NCI-H1436 (cell line): ENCODE measurements at regions not wholly inside any gene's neighbourhood (a gene's known extent, or its start where the extent isn't known, plus 50 kb on each side); places are given as distances from the start of the nearest gene placed in this dataset.

Experiments
- DNase-seq: peaks from one replicate; lab custom pipeline; 2025; lab: John Stamatoyannopoulos, UW

- no peak for DNase-seq
Measured at GRCh38 chr3:120544361-120544760, 51.8 kb upstream of the NDUFB4 start.

GRCh38 chr3:120536642-120537041 lies 59.5 kb upstream of the NDUFB4 start:
- no peak for DNase-seq

DNA sequence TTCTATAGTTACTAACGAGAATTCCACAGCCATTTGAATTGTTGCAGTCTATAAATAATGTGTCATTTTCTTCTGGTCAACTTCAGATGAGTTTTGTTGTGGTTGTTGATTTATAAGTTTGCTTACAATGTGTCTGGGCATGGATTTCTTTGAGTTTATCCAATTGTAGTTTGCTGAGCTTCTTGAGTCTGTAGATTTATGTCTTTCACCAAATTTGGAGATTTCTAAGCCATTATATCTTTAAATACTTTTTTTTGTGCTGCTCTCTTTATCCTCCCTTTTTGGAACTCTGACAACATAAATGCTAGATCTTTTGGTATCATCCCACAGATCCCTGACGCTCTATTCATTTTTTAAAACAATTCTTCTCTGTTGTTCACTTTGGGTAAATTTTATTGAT lies 63.2 kb upstream of the NDUFB4 start:
- DNase-seq: no peak

DNA sequence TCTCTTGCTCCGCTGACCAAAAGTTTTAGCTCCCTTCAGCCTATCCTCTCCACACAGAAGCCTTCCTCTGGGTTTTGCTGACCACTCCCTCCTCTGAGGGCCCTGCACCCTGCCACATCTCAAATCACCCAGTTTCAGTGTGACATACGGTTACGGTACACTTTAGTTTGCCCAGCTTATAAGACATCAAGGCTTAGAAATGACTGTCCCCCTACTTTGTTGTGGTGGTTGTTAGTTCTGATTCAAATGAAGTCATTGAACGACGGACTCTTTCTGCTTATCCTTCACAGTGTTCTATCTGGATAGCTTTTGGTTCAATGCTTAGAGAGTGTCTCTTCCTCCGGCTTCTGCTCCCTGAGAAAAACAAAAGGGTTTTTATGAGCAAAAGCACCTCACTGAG lies 68.0 kb upstream of the NDUFB4 start:
- no peak for DNase-seq

DNA sequence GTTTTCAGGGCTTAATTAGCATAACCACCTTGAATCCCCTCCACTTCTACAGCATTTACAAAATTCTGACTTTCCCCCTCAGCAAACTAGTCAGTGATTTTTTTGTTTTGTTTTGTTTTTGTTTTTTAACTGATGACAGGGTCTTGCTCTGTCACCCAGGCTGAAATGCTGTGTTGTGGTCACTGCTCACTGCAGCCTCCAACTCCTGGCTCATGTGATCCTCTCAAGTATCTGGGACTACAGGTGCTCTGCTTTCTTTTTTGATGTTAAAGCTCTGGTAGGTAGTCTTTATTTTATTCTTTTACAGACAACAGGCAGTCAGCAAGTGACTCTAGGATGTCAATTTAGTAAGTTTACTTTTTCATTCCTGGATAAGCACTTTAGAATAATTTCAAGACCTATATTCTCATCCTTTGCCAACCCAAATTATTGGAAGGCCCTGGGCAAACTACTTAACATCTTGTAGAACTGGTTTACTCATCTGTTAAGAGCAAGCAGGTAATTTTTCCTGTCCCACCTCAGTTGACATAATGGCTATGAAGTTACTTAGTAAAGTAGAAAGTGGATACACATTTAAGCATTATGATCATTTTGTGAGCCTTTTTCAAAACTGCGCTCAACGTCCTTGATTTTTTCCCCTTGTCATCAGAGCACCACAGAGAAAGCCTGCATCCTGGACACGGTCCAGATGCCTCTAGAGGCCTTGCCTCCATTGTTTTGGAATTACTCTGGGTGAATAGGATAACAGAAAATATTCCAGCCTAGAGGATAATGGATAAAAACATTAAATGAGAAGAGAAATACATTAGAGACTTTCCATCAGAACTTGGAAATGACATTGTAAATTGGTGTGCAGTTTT lies 69.9 kb upstream of the NDUFB4 start:
- no peak for DNase-seq

GRCh38 chr3:120524171-120524923 lies 71.8 kb upstream of the NDUFB4 start:
- DNase-seq: no peak

DNA sequence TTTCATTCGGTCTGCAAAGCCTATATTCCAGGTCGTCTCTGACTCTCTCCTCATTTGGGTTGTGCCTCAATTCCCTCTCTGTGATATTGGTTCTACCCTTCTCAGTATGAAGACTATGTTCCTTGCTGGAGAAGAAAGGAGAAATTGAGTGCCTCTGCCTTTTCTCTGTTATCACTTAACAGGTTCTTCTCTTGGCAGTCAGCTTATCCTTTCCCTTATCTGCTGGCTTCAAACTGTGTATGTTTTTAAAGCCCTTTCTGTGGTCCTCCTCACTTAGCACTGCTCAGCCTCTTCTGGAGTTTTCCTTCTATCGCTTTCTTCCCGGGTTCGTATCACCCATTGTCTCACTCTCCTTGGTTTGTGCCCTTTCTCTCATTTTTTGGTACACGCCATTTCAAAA lies 65.3 kb upstream of the FSTL1 start:
- DNase-seq: no peak

- no peak for DNase-seq
Measured at GRCh38 chr3:120512655-120513054, 61.9 kb upstream of the FSTL1 start.

- peak; percentile 15 for DNase-seq
Measured at GRCh38 chr3:120506828-120507774, 56.3 kb upstream of the FSTL1 start.

DNA sequence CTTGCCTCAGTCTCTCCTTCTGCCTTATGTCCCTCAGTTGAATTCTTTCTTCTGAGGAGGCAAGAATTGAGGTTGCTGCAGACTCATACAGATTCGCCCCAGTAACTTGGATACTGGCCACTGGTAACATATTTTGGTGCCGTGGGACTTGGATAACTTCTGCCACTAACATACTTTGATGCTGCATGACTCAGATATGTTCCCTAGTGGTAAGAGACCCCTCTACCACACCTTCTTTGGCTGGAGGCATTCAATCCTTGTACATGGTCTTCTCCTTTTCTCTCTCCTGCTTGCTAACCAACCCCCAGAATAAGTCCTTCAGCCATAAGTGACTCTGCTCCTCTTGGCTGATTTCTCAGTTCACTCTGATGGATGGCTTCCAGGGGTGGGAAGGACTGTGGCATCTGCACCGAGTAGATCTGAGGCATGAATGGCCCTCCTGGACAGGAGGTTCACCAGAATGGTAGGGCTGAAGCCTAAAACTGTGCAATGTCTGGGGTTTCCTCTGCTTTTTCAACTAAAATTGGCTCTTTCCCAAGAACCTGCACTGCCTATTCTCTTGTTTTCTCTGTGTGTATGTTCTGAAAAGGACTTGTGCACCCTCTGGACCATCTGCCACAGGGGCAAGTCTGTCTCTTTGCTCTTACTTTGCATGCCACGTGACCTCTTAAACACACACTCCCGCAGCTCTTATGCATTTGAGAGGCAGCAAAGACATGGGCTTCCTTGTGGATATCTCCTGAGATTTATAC lies 55.5 kb upstream of the FSTL1 start:
- DNase-seq: no peak

DNA sequence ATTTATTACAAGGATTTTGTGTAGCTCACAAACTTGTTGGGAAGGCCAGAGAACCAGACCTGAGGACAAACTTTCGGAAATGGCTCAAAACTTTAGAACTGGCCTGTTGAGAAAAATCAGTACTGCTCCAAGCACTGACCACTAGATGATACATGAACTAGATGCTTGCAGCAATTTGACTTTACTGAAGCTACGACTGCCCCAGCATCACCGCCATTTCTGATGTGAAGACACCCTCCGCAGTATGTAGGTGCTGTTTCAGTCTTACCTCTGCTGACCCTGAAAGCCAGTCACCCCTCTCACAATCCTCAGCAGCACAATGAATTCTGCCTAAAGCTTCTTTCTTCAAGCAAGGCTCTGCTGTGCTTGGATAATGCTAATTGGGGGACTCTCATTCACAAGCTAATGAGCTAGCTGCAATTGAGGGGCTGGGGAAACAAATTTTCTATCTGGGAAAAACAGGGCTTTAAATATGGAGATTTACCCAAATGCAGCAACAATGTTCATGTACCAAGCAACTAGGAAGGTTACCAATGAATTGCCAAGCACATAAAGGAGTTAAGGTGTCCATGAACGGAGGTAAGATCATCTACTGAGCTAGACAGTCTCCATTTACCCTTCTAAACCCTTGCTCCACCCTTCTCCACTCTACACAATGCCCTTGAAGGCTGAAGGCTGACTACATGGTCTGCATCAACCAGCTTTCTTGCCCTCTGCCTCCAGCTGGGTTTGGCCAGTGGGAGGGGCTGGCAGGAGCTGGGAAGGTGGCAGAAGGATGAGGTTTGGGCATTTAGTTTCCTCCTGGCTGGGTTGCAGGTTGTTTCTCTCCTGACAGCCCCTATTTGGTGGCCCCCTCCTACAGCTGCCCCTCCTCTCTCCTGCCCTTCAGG lies 53.2 kb upstream of the FSTL1 start:
- no peak for DNase-seq

DNA sequence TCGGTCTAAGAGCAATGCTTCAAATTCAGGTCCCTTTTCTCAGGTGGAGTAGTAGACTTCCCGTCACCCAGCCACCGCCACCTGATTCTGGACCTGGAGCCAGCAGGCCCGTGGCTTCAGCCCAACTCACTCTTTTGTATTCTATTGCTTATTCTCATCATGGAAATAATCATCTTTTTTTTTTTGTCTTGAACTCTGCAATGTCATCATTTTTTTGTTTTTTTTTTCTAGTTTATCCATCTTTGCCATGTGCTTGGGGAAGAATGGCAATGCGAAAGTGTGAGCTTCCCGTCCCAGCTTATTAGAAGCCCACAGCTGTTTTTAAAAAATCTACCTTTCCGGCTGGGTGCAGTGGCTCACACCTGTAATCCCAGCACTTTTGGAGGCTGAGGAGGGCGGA lies 51.3 kb upstream of the FSTL1 start:
- no peak for DNase-seq
